ENCODE measurements at regions not wholly inside any gene's neighbourhood (a gene's known extent, or its start where the extent isn't known, plus 50 kb on each side); places are given as distances from the start of the nearest gene placed in this dataset.

DNA sequence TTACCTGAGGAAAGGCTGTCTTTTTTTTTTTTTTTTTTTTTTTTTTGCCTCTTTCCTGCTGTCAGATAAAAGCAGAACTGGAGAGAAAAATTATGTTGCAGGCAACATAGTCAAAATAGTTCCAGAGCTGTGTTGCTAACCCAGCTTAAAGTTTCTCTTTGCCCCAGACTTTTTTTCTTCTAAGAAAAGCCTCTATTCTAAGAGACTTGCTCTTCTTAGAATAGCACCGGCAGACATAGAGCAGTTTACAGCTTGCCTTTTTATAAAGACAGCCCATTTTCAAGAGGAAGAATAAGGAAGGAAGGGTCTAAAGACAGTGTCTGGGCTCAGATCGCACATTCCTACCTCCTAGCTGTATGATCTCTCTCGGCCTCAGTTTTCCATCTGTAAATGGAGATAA is 88.7 kb downstream of the TENT5C start:
- DNase-seq: no peak
- Histone ChIP-seq H3K9me3 (no peaks in the 10 kb centered on the region), H3K27me3 (no peaks in the 10 kb centered on the region), H3K27ac (peak overlapping the region in 2 of 4 donors; percentile 83 to 86), H3K4me3 (no peak overlapping the region), H3K36me3 (no peaks in the 10 kb centered on the region), H3K4me1 (peaks cover 0 to 21% (median 5%) of the 10 kb centered on the region in 4 donors)
- 58 to 80% methylated on average over 3 of the region's 3 CpGs for WGBS, 2 donors (ENCODE audit: low coverage in 1 of 2)
- TF ChIP-seq POLR2AphosphoS5 (IDR thresholded peaks at IDR 0.05) (no peak), EP300 (IDR thresholded peaks at IDR 0.05; ENCODE audit: low read depth) (no peak), POLR2A (IDR thresholded peaks at IDR 0.05) (no peak)
- TF ChIP-seq, protein P1, sequence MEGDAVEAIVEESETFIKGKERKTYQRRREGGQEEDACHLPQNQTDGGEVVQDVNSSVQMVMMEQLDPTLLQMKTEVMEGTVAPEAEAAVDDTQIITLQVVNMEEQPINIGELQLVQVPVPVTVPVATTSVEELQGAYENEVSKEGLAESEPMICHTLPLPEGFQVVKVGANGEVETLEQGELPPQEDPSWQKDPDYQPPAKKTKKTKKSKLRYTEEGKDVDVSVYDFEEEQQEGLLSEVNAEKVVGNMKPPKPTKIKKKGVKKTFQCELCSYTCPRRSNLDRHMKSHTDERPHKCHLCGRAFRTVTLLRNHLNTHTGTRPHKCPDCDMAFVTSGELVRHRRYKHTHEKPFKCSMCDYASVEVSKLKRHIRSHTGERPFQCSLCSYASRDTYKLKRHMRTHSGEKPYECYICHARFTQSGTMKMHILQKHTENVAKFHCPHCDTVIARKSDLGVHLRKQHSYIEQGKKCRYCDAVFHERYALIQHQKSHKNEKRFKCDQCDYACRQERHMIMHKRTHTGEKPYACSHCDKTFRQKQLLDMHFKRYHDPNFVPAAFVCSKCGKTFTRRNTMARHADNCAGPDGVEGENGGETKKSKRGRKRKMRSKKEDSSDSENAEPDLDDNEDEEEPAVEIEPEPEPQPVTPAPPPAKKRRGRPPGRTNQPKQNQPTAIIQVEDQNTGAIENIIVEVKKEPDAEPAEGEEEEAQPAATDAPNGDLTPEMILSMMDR (IDR thresholded peaks at IDR 0.05): no peak
- intact Hi-C loops (cut with DNase I; ENCODE audit: low total_unique reads): no loop called here
- in situ Hi-C loops (cut with MboI; ENCODE audit: low pct_ligation_motif_present in 1 of 4, low pct_unique_long_range_greater_than_20kb in 1 of 4, low sequenced_read_pairs in 3 of 4): no loop called here

DNA sequence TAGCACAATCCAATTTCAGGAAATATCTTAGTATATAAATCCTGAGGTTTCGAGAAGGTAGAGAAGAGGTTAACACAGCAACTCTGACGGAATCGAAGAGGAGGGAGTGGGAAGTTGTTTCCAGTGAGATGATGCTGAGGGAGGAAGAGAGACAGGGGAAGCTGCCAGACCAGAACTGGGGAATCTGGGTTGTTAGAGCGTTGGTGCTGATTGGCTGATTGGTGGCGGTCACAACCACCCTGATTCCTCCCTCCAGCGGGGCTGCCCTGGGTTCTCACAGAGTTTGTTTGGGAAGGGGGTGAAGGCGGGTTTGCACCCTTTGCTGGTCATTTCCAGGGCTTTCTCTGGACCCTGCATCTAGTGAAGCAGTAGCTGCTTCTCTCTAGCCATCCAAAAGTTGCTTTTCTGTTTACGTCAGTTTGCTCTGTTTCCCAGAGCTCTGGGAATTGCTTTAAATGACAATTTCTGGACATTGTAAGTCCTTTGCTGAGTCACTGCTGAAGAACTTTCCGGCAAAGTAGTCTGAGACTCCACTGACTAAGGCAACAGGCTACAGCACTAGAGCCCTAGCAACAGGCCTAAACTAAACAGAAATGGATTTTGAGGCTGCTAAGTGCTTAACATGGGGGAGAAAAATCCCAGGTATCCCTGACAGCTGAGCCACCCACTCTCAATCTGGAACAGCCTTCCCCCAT is 90.1 kb downstream of the TENT5C start:
- no peak for DNase-seq
- in situ Hi-C loops (cut with MboI; ENCODE audit: low pct_ligation_motif_present in 1 of 4, low pct_unique_long_range_greater_than_20kb in 1 of 4, low sequenced_read_pairs in 3 of 4): no loop called here
- H3K4me1 ChIP-seq: peaks cover 0 to 17% (median 5%) of the 10 kb centered on the region in 4 donors

DNA sequence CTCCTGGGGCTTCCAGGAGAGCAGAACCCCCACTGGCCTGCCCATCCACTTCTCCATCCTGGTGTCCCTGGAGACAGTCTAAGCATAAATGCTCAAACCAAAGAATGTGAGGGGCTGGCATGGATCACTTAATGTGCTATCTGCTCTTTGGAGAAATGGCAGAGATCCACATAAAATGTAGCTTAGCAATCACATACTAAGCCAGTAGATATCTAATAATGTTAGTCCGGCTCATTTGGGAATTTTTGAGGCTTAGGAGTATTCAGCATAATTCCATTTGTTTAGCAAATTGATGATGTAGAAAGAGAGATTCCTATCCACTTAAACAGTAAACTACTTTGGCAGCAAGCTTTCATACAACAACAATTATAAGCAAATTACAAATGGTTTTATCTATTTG is 90.7 kb downstream of the TENT5C start:
- 69 to 83% methylated on average over 1 of the region's 1 CpG for WGBS, 2 donors (ENCODE audit: low coverage in 1 of 2)

More for the DNA sequence above, 90.1 kb downstream of the TENT5C start:
- no peaks in the 10 kb centered on the region for H3K36me3 ChIP-seq
- WGBS, 2 donors (ENCODE audit: low coverage in 1 of 2): 60% methylated on average over 9 of the region's 9 CpGs; no CpG with 5 or more reads in 1 of the 2 donors
- H3K27ac ChIP-seq: peak overlapping the region; percentile 69 to 86 (median 81)
- peak in 2 of 3 donors; percentile 50 to 64 for TF ChIP-seq POLR2AphosphoS5 (IDR thresholded peaks at IDR 0.05)
- TF ChIP-seq, protein P1 (IDR thresholded peaks at IDR 0.05): no peak
- H3K27me3 ChIP-seq: no peaks in the 10 kb centered on the region
- H3K9me3 ChIP-seq: no peaks in the 10 kb centered on the region
- intact Hi-C loops (cut with DNase I; ENCODE audit: low total_unique reads): no loop called here
- H3K4me3 ChIP-seq: no peak overlapping the region

DNA sequence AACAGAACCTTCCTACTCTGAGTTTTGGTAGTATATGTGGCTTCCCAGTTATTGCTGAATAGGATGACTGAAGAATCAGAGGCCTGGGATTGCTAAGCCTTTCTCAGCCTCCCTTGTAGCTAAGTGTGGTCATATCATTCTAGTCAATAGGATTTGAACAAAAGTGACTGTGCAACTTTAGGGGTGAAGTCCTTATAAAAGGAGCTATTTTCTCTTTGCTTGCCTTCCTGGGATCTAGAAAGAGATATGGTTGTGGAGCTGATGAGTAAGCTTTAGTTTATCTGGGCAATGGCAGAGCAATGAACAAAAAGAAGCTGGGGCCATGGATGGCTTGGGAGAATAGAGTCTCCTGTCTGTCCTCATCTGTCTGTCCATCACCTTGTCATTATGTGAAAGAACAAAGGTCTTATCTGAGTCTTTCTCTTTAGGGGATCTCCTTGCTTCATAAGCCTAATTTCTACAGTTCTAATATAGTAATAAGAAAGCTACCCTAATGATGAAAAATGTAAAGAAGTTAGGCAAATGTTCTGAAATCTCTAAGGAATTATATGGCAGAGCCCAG is 91.5 kb downstream of the TENT5C start:
- in situ Hi-C loops (cut with MboI; ENCODE audit: low pct_ligation_motif_present in 1 of 4, low pct_unique_long_range_greater_than_20kb in 1 of 4, low sequenced_read_pairs in 3 of 4) (no loop called here), intact Hi-C loops (cut with DNase I; ENCODE audit: low total_unique reads) (no loop called here)
- peaks cover 0 to 17% (median 5%) of the 10 kb centered on the region in 4 donors for H3K4me1 ChIP-seq
- H3K4me3 ChIP-seq: no peak overlapping the region
- H3K9me3 ChIP-seq: no peaks in the 10 kb centered on the region
- TF ChIP-seq, protein P1 (IDR thresholded peaks at IDR 0.05): no peak
- TF ChIP-seq EP300 (IDR thresholded peaks at IDR 0.05; ENCODE audit: low read depth) (no peak), POLR2AphosphoS5 (IDR thresholded peaks at IDR 0.05) (no peak), POLR2A (IDR thresholded peaks at IDR 0.05) (no peak)
- no peaks in the 10 kb centered on the region for H3K27me3 ChIP-seq
- H3K27ac ChIP-seq: peak overlapping the region; percentile 69 to 86 (median 81)
- DNase-seq: no peak
- no peaks in the 10 kb centered on the region for H3K36me3 ChIP-seq

More for the DNA sequence above, 90.7 kb downstream of the TENT5C start:
- Histone ChIP-seq H3K27ac (peak overlapping the region; percentile 69 to 86 (median 81)), H3K27me3 (no peaks in the 10 kb centered on the region), H3K9me3 (no peaks in the 10 kb centered on the region), H3K4me3 (no peak overlapping the region), H3K36me3 (no peaks in the 10 kb centered on the region), H3K4me1 (peaks cover 0 to 17% (median 5%) of the 10 kb centered on the region in 4 donors)
- no peak for DNase-seq
- TF ChIP-seq, protein P1 (IDR thresholded peaks at IDR 0.05): no peak
- TF ChIP-seq POLR2AphosphoS5 (IDR thresholded peaks at IDR 0.05): no peak
- no peak for TF ChIP-seq EP300 (IDR thresholded peaks at IDR 0.05; ENCODE audit: low read depth)
- TF ChIP-seq POLR2A (IDR thresholded peaks at IDR 0.05): no peak
- in situ Hi-C loops (cut with MboI; ENCODE audit: low pct_ligation_motif_present in 1 of 4, low pct_unique_long_range_greater_than_20kb in 1 of 4, low sequenced_read_pairs in 3 of 4) (no loop called here), intact Hi-C loops (cut with DNase I; ENCODE audit: low total_unique reads) (no loop called here)

Measured in transverse colon (tissue), 4 donors.